GM21360 (cell line): ENCODE measurements at regions not wholly inside any gene's neighbourhood (a gene's known extent, or its start where the extent isn't known, plus 50 kb on each side); places are given as distances from the start of the nearest gene placed in this dataset.
"Not testable (repeated sequence)": the region's sequence is repeated elsewhere in the genome, so short reads cannot be mapped to it uniquely, and the experiment has no call there.

Source experiments
- ATAC-seq: cut with Tn5 transposase; IDR thresholded peaks from one replicate; pipeline ENCODE4 v1.9.1; 2021; ENCODE audit warnings: mild to moderate bottlenecking, moderate library complexity; ENCODE audit not compliant: unreplicated experiment

- ATAC-seq: no peak
Measured at GRCh38 chr1:232422098-232422497, 207.8 kb downstream of the SIPA1L2 start.

DNA sequence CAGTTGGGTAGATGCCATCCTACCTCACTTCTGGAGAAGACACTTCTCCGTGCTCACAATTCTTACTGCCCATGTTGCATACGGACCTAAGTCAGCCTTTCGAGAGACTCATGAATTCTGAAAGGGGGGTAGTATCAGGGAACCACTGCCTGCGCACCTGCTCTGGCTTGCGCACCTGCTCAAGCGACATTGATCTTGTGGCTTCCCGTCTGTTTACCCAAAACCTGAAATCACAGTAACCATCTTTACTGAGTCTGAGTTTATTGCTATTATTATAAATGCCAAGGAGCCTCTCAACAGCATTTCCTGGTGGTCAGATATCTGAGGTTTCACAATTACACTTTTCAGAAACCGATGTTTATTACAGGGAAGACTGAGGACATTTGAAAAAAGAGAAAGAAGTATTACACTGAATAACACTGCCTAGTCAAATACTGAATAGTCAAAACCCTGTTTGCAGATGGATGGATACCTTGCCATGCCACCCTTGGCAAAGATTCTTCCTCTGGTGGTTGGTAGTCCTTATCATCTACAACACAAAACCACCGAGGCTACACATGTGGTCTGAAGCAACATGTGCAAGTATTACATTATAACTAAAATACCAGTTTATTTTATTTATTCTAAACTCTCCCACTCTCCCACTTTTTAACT is 208.7 kb downstream of the SIPA1L2 start:
- ATAC-seq: no peak

GRCh38 chr1:232417636-232418248 is 212.2 kb downstream of the SIPA1L2 start:
- no peak for ATAC-seq

GRCh38 chr1:232416026-232416568 is 213.8 kb downstream of the SIPA1L2 start:
- no peak for ATAC-seq

- ATAC-seq: not testable (repeated sequence)
Measured at GRCh38 chr1:232415481-232415880, 214.5 kb downstream of the SIPA1L2 start.

- ATAC-seq: no peak
Measured at GRCh38 chr1:232414100-232414499, 215.8 kb downstream of the SIPA1L2 start.

GRCh38 chr1:232413674-232414073 is 216.3 kb downstream of the SIPA1L2 start:
- ATAC-seq: no peak

DNA sequence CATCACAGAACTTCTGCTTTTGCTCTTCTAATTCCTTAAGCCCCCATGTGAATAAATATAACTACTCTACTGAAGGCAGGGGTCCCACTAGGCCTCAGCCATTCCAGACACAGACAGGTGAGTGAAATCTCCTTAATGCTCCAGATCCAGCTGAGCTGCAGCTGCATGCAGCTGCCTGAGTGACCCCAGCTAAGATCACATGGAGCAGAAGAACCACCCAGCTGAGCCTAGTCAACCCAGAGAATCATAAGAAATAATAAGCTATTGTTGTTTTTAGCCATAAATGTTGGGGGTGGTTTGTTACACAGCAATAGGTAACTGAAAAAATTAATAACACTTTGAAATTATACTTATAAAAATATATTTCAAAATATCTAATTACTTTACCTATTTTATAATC is 220.3 kb downstream of the SIPA1L2 start:
- ATAC-seq: no peak

DNA sequence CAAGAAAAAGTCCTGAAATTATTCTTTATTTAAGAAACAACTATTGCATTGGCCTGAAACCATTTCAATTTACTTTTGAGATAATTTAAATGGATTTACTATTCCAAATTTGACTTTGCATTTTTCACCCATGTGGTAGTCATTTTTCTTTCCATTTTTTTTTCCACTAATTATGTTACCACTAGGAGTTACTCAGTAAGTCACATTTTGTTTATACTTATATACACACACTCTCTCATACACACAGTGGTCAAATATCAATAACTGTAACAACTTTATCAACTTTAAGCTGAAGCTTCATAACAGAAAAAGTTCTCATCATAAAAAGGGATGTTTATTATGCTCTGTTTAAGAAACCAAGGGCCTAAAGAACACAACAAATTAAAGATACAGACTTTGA is 222.8 kb downstream of the SIPA1L2 start:
- no peak for ATAC-seq

DNA sequence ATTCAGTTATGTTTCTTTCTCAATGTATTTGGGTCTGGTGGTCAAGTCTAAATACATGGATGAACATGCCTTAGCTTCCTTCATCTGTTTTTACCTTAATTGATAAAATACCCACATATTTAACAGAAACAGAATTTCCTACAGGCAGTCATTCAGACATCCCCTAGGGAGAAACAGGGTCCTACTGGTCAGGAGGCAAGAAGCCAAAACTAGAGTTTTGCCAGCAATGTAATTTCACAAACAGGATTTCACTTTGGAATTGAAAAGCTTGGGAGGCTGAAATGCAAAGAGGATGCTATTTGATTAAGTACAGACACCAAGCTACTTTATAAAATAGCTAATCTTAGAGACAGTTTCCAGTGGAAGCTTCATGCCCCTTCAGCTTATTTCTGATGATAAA is 224.2 kb downstream of the SIPA1L2 start:
- no peak for ATAC-seq

DNA sequence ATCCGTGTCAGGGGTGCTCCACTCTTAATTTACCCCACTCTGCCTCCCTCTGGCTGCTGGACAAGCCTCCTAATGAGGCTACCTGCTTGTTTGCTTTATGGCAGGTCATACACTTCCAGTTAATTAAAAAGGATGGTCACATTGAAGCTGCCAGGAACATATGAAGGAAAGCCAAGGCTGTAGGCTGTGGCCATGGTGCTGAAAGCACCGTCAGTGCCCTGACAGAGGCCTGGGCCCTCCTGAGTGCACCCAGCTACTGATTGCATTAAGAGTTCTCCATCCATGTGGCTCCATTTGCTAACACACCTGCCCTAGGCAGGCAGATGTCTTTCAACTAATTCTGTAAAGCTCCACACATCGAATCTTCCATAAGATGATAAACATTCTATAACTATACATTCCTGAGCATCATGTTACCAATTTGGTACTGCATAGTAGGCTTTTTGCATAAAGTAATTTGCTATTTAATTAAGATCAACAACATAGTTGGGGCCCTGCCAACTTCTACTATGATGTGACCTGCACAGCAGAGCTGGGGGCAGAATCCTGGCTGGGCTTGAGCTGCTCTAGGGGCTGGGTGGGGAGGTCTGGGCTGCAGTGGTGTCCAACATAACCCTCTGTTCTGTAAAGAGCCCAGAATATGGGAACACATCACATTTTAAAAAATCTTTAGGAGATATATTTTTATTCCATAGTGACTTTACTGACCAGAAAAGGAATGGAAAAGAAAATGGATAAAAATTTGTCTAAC is 224.8 kb downstream of the SIPA1L2 start:
- ATAC-seq: no peak

DNA sequence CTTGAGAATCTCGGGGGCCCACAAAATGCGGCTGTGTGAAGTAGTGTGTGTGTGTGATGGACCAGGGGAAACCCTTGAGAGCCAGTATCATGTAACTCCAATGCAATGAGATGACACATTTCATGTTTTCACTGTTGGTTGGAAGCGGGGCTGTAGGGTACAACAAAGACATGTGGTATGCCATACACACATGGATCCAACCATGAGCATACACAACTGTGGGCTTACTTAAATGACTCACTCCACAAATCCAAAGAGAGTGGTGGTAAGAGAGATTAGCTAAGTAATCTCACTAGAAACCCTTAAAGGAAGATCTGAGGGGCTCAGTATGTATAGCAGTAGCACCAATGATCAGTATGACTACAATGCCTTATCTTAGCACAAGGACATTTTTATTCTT is 225.7 kb downstream of the SIPA1L2 start:
- no peak for ATAC-seq

DNA sequence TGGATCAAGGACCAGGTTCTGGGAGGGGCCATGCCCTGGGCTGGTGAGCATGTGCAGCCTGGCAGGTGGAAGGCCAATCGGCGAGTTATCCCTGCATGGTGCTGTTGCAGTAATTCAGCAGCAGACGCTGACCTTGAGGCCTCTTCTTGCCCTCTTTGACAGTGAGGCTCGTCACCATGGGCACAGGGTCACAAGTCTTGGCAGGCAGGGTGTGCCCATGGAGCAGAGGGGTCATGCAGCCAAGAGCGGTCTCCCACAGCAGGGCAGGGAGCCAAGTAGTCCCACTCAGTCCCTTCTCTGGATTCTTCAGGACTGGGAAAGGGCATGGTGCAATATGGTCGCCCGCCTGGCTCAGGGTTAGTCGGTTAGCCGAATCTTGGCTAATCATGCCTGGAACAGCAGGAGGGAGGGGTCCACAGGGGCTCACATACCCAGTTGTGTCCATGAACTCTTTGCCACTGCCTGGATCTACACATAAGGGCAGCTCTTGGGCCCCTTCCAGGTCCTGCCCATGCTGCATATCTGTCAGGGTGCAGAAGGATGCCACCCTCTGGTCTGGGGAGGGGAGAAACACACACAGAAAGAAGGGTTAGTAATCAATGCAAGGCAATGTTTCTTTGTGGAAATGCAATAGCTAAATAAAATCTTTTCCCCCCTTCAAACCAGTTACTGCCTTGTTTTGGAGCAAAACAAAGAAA is 226.8 kb downstream of the SIPA1L2 start:
- no peak for ATAC-seq

DNA sequence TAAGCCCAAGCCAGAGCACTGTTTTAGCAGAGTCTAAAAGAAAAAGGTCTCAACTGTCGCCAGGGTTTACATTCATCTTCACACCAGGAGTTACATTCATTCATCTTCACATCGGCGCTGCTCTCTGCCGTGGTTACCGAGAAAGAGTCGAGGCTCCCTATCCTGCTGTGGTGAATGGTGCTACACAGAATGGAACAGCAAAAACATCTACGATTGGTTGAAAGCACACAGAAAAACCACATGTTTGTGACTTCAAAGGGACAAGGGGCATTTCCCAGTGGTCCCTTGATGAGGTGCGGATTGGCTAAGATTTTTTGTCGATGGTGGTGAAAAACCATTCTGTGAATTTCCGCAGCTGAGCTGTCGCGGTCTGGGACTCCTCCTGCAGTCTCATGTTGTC is 231.1 kb downstream of the SIPA1L2 start:
- no peak for ATAC-seq

DNA sequence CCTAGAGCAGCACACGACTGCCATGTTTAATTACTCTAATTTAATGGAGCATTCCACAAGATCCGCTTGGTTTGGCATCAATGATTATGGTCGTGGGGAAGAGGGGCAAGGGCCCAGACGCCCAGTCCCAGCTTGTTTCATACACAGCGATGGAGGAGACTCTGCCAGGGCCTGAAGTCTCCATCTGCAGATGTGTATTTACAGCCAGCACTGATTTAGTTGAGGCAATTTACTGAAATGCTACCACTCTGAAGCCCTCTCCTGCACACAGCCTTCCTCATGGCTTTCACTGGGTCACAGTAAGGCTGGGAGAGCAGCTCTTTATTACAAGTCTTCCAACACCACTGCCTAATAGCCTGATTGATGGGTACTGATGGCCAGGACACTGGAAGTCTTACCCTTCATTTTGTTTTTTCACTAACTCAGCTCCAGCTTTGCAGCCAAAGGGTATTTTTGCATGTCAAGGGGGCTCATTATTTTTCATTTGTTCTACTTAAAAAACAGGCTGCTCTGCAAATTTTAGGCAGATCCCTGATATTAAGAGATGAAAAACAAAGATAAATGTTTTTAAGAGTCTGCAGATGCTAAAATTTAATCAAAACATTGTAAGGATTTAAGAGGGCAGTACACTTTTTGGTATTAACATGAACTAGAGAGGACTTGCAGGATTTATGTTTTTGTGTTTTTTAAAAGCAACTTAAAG is 236.3 kb downstream of the SIPA1L2 start:
- no peak for ATAC-seq

DNA sequence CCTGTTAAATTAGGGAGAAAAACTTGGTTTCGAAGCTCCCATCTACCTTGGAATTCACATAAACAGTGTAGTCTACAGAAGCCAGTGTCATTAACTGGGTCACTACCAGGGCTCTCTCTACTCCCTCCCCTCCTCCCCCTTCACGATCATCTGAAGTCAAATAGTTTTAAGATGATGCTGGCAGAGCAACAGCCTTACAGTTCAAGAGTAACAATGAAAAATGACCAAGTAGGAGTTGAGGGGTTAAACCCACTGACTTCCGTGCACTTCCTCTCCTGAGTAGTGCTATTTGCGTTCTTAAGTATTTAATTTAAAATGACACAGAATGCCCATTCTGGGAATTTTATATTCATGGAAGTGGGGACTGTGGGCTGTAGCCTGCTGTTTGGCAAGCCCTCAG is 236.9 kb downstream of the SIPA1L2 start:
- ATAC-seq: no peak

DNA sequence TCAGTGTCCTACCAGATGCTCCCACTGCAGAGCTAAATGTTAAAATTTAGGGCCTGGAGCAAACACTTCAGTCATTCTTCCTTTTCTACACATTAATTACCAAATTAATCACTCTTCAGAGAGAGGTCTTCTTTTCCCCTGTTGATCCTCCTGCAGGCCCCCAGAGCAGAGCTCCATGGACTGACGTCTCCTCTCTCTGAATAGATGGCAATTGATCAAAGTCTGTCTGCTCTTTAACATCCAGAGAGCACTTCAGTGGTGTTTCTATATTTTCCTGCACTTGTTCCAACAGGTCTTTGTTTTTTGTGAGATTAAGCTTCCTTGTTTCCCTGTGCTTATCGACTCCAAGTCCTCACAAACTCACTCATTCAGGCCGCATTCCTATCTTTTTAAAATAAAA is 239.3 kb downstream of the SIPA1L2 start:
- ATAC-seq: no peak

DNA sequence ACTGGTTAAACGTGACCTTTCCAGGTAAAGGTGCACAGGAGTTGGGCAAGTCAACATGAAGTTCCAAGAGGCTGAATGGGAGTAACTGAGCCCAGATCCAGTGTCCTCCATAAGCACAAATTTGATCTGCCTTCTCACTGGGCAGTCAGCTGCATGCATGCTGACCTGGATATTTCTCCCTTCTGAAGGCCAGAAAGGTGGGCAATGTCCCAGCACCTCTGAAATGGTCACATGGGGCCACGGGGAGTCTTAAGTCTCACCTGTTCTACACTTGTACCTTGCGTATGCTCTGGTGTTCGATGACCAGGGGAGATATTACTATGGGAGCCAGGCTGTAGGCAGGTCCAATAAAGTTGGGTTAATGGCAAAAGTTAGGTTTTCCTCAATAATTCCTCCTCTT is 240.2 kb downstream of the SIPA1L2 start:
- ATAC-seq: no peak

- no peak for ATAC-seq
Measured at GRCh38 chr1:232388363-232388762, 241.6 kb downstream of the SIPA1L2 start.

GRCh38 chr1:232386721-232387510 is 243.0 kb downstream of the SIPA1L2 start:
- ATAC-seq: no peak
